Keratinocyte (primary cell): ENCODE measurements at regions not wholly inside any gene's neighbourhood (a gene's known extent, or its start where the extent isn't known, plus 50 kb on each side); places are given as distances from the start of the nearest gene placed in this dataset.

ENCODE experiments used
- DNase-seq: peaks from one replicate; pipeline ENCODE4 v3.0.0-alpha.2; 2011; ENCODE audit warnings: low read depth, missing footprints, low spot score
- FAIRE-seq: peaks from 2 replicates; lab custom pipeline; 2011; peaks lifted over from hg19 to GRCh38; lab: Jason Lieb, UNC
- H2AFZ ChIP-seq: 2 replicates; pipeline ENCODE4 v1.6.0; 2012; ENCODE audit warnings: low read length, control low read depth, inconsistent platforms; ENCODE audit not compliant: control insufficient read depth
- H3K27ac ChIP-seq: 2 replicates; pipeline ENCODE4 v1.5.1; 2011; ENCODE audit warnings: low read length; ENCODE audit not compliant: control insufficient read depth, insufficient read depth
- H3K27me3 ChIP-seq: 3 replicates; pipeline ENCODE4 v1.6.0; 2011; ENCODE audit warnings: low read length; ENCODE audit not compliant: control insufficient read depth, insufficient read depth; ENCODE audit errors: extremely low read depth
- H3K36me3 ChIP-seq, 2 experiments: 2 replicates in 1 of 2; 3 replicates in 1 of 2; pipeline ENCODE4 v1.5.1; 2011; ENCODE audit warnings: low read length in 2 of 2, mild to moderate bottlenecking in 1 of 2; ENCODE audit not compliant: control insufficient read depth in 2 of 2, insufficient read depth in 2 of 2; ENCODE audit errors: extremely low read depth in 1 of 2
- H3K4me1 ChIP-seq: 3 replicates; pipeline ENCODE4 v1.5.1; 2011; ENCODE audit warnings: low read length; ENCODE audit not compliant: control insufficient read depth, insufficient read depth; ENCODE audit errors: extremely low read depth
- H3K4me2 ChIP-seq: 3 replicates; pipeline ENCODE4 v1.6.0; 2011; ENCODE audit warnings: low read depth, low read length; ENCODE audit not compliant: control insufficient read depth, insufficient read depth; ENCODE audit errors: extremely low read depth
- H3K4me3 ChIP-seq, 3 experiments: fragments of 200-600 bp in 1 of 3; sonication (generic) in 1 of 3; 2 replicates in 2 of 3; 3 replicates in 1 of 3; pipeline ENCODE4 v1.5.1; 2011 to 2016; ENCODE audit warnings: low read length in 3 of 3, mild to moderate bottlenecking in 3 of 3, control low read depth in 2 of 3, inconsistent platforms in 1 of 3, low read depth in 1 of 3, mixed read lengths in 1 of 3, mixed run types in 1 of 3, moderate library complexity in 1 of 3; ENCODE audit not compliant: control insufficient read depth in 2 of 3, insufficient read depth in 2 of 3; ENCODE audit errors: extremely low read depth in 1 of 3
- H3K79me2 ChIP-seq: 2 replicates; pipeline ENCODE4 v1.6.0; 2012; ENCODE audit warnings: low read length; ENCODE audit not compliant: control insufficient read depth, insufficient read depth
- H3K9ac ChIP-seq: 3 replicates; pipeline ENCODE4 v1.6.0; 2011; ENCODE audit warnings: low read length; ENCODE audit not compliant: control insufficient read depth, insufficient read depth; ENCODE audit errors: extremely low read depth
- H3K9me1 ChIP-seq: 3 replicates; pipeline ENCODE4 v1.6.0; 2011; ENCODE audit warnings: low read length; ENCODE audit not compliant: control insufficient read depth, insufficient read depth; ENCODE audit errors: extremely low read depth
- H3K9me3 ChIP-seq: 2 replicates; pipeline ENCODE4 v1.5.1; 2012; ENCODE audit warnings: low read depth, low read length; ENCODE audit not compliant: control insufficient read depth
- H4K20me1 ChIP-seq: 3 replicates; pipeline ENCODE4 v1.6.0; 2011; ENCODE audit warnings: low read length; ENCODE audit not compliant: control insufficient read depth, insufficient read depth; ENCODE audit errors: extremely low read depth
- CTCF ChIP-seq, 3 experiments: IDR thresholded peaks in 1 of 3; conservative IDR thresholded peaks in 1 of 3; optimal IDR thresholded peaks in 1 of 3; 2 replicates in 2 of 3; 3 replicates in 1 of 3; pipeline versions ENCODE3 to v1.5.1; 2011; ENCODE audit warnings: low read length in 3 of 3, mild to moderate bottlenecking in 3 of 3, moderate library complexity in 2 of 3, control low read depth in 1 of 3, inconsistent platforms in 1 of 3; ENCODE audit not compliant: insufficient read depth in 2 of 3; ENCODE audit errors: extremely low read depth in 1 of 3
- EZH2 ChIP-seq: IDR thresholded peaks from one replicate; pipeline ENCODE4 v1.6.1; 2012; ENCODE audit warnings: inconsistent platforms, mild to moderate bottlenecking, low read length, moderate library complexity
- dilution Hi-C: fragments of 300-500 bp; cut with MboI; formaldehyde crosslinking; loops from one replicate; pipeline ENCODE4 v1.7.0; 2020; ENCODE audit warnings: low sequenced_read_pairs; ENCODE audit not compliant: extremely low pct_ligation_motif_present

- dilution Hi-C loops, result no loop called here
- H3K36me3 ChIP-seq, result no peaks in the 10 kb centered on the region
- no peak overlapping the region for H2AFZ ChIP-seq
- H3K4me3 ChIP-seq, result no peak overlapping the region
- no peaks in the 10 kb centered on the region for H3K9me1 ChIP-seq
- no peak overlapping the region for H3K27ac ChIP-seq
- DNase-seq (no peak), FAIRE-seq (no peak)
- H3K79me2 ChIP-seq, result no peaks in the 10 kb centered on the region
- H3K27me3 ChIP-seq, result no peaks in the 10 kb centered on the region
- TF ChIP-seq CTCF (optimal IDR thresholded peaks at IDR 0.05 in 1 of 3, IDR thresholded peaks at IDR 0.05 in 1 of 3, conservative IDR thresholded peaks at IDR 0.05 in 1 of 3; ENCODE audit: extremely low read depth in 1 of 3, insufficient read depth in 2 of 3, low read length in 3 of 3) (no peak), EZH2 (no peak)
- H3K4me1 ChIP-seq, result no peaks in the 10 kb centered on the region
- no peaks in the 10 kb centered on the region for H3K9me3 ChIP-seq
- H3K4me2 ChIP-seq, result no peak overlapping the region
- H4K20me1 ChIP-seq, result no peaks in the 10 kb centered on the region
- H3K9ac ChIP-seq, result no peak overlapping the region
These were observed 427.6 kb downstream of the INHBA start for GRCh38 chr7:41275255-41275654.

- no peak overlapping the region for H3K4me2 ChIP-seq
- no peaks in the 10 kb centered on the region for H3K79me2 ChIP-seq
- no peak overlapping the region for H2AFZ ChIP-seq
- no peaks in the 10 kb centered on the region for H3K36me3 ChIP-seq
- H3K9ac ChIP-seq, result no peak overlapping the region
- dilution Hi-C loops, result no loop called here
- DNase-seq (no peak), FAIRE-seq (no peak)
- H3K9me1 ChIP-seq, result no peaks in the 10 kb centered on the region
- H3K4me1 ChIP-seq, result no peaks in the 10 kb centered on the region
- no peaks in the 10 kb centered on the region for H4K20me1 ChIP-seq
- no peak overlapping the region for H3K27ac ChIP-seq
- no peaks in the 10 kb centered on the region for H3K9me3 ChIP-seq
- TF ChIP-seq CTCF (optimal IDR thresholded peaks at IDR 0.05 in 1 of 3, IDR thresholded peaks at IDR 0.05 in 1 of 3, conservative IDR thresholded peaks at IDR 0.05 in 1 of 3; ENCODE audit: extremely low read depth in 1 of 3, insufficient read depth in 2 of 3, low read length in 3 of 3) (no peak), EZH2 (no peak)
- no peaks in the 10 kb centered on the region for H3K27me3 ChIP-seq
- no peak overlapping the region for H3K4me3 ChIP-seq
These were observed 428.7 kb downstream of the INHBA start for GRCh38 chr7:41274179-41274578.
